ENCODE measurements at regions not wholly inside any gene's neighbourhood (a gene's known extent, or its start where the extent isn't known, plus 50 kb on each side); places are given as distances from the start of the nearest gene placed in this dataset.

DNA sequence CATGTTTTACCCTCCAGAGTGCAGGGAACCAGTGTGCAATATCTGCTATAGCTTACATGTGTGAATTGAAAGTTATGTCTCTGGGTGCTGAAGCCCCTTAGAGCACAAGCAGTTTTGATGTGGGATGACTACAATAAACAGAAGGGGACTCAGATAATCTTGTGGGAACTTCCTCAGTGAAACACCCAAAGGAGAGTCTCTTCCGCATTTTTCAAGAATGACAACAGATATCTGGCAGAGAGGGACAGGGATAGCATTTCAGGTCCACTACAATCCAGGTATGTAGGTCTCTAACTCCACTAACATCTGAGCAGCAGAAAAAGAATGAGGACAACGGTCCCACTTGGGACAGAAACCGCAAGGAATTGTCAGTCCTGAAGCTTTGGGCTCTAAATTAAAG lies 67.6 kb upstream of the PDE4B start:
- TF ChIP-seq, protein P1, sequence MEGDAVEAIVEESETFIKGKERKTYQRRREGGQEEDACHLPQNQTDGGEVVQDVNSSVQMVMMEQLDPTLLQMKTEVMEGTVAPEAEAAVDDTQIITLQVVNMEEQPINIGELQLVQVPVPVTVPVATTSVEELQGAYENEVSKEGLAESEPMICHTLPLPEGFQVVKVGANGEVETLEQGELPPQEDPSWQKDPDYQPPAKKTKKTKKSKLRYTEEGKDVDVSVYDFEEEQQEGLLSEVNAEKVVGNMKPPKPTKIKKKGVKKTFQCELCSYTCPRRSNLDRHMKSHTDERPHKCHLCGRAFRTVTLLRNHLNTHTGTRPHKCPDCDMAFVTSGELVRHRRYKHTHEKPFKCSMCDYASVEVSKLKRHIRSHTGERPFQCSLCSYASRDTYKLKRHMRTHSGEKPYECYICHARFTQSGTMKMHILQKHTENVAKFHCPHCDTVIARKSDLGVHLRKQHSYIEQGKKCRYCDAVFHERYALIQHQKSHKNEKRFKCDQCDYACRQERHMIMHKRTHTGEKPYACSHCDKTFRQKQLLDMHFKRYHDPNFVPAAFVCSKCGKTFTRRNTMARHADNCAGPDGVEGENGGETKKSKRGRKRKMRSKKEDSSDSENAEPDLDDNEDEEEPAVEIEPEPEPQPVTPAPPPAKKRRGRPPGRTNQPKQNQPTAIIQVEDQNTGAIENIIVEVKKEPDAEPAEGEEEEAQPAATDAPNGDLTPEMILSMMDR (IDR thresholded peaks at IDR 0.05; ENCODE audit: unreplicated experiment): no peak
- no peaks in the 10 kb centered on the region for H3K36me3 Mint-ChIP-seq (ENCODE audit: insufficient read depth)
- no peaks in the 10 kb centered on the region for H3K4me1 Mint-ChIP-seq (ENCODE audit: low read depth)
- no peak overlapping the region for H3K27ac Mint-ChIP-seq
- no peak for DNase-seq (ENCODE audit: low spot score, unreplicated experiment)
- no peak overlapping the region for H3K4me3 Mint-ChIP-seq (ENCODE audit: low read depth)
- peaks cover 5% of the 10 kb centered on the region for H3K27me3 Mint-ChIP-seq
- H3K9me3 Mint-ChIP-seq (ENCODE audit: low read depth): no peaks in the 10 kb centered on the region

DNA sequence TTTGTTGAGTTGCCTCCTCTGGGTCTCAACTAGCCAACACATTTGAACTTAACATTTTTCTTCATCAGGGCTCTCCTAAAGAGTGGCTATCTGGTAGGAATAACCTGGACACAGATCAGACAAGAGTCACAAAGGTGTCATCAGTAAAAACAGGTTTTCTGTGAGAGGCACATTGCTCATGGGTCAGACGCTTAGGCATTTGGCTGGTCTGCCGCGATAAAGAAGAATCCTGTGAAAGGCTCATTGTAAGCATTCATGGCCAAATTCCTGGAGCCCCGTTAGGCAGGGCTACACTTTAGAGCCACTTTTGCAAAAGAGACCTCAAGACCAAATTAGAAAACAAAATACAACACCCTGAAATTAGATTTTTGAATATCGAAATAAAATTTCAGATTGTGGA lies 64.2 kb upstream of the PDE4B start:
- H3K36me3 Mint-ChIP-seq (ENCODE audit: insufficient read depth): no peaks in the 10 kb centered on the region
- TF ChIP-seq, protein P1 (IDR thresholded peaks at IDR 0.05; ENCODE audit: unreplicated experiment): no peak
- H3K4me1 Mint-ChIP-seq (ENCODE audit: low read depth): no peaks in the 10 kb centered on the region
- no peak overlapping the region for H3K4me3 Mint-ChIP-seq (ENCODE audit: low read depth)
- no peak overlapping the region for H3K27ac Mint-ChIP-seq
- H3K27me3 Mint-ChIP-seq: peaks cover 5% of the 10 kb centered on the region
- no peaks in the 10 kb centered on the region for H3K9me3 Mint-ChIP-seq (ENCODE audit: low read depth)
- DNase-seq (ENCODE audit: low spot score, unreplicated experiment): no peak

DNA sequence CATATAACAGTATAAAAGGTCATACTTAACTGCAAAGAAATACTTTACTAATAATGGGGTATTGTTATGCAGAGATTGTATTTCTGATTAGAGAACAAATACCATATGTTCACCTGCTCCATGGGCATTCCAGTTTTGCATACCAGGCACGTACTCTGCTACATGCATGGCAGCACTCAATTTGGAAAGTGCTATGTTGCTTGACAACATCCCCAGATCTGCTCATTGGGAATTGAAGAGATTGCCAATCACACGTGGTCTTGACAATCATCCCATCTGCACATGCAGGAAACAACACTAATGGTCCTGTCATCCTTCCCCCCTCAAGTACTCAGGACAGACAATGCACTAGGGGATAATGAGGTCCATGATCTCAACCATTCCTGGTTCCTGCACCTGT lies 63.4 kb upstream of the PDE4B start:
- no peak overlapping the region for H3K27ac Mint-ChIP-seq
- peaks cover 5% of the 10 kb centered on the region for H3K27me3 Mint-ChIP-seq
- no peaks in the 10 kb centered on the region for H3K4me1 Mint-ChIP-seq (ENCODE audit: low read depth)
- TF ChIP-seq, protein P1 (IDR thresholded peaks at IDR 0.05; ENCODE audit: unreplicated experiment): no peak
- DNase-seq (ENCODE audit: low spot score, unreplicated experiment): no peak
- no peaks in the 10 kb centered on the region for H3K9me3 Mint-ChIP-seq (ENCODE audit: low read depth)
- no peaks in the 10 kb centered on the region for H3K36me3 Mint-ChIP-seq (ENCODE audit: insufficient read depth)
- H3K4me3 Mint-ChIP-seq (ENCODE audit: low read depth): no peak overlapping the region

DNA sequence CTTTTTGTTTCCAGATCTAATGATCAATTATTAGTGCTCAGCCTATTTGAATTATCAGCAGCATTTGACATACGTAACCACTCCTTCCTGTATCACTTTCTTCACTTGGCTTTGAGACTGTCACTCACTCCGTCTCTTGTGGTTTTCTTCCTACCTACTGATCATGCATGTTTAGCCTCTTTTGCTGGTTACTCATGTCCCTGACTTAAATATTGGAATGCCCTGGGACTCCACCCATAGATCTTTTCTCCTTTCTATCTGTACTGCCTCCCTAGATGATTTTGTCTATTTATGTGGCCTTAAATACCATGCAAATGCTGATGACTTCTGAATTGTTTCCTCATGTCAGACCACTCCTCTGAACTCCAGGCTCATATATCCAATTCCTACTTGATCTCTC lies 57.7 kb upstream of the PDE4B start:
- no peak for DNase-seq (ENCODE audit: low spot score, unreplicated experiment)
- H3K27me3 Mint-ChIP-seq: no peaks in the 10 kb centered on the region
- H3K9me3 Mint-ChIP-seq (ENCODE audit: low read depth): no peaks in the 10 kb centered on the region
- H3K4me1 Mint-ChIP-seq (ENCODE audit: low read depth): no peaks in the 10 kb centered on the region
- H3K36me3 Mint-ChIP-seq (ENCODE audit: insufficient read depth): no peaks in the 10 kb centered on the region
- no peak overlapping the region for H3K27ac Mint-ChIP-seq
- H3K4me3 Mint-ChIP-seq (ENCODE audit: low read depth): no peak overlapping the region
- TF ChIP-seq, protein P1 (IDR thresholded peaks at IDR 0.05; ENCODE audit: unreplicated experiment): no peak

DNA sequence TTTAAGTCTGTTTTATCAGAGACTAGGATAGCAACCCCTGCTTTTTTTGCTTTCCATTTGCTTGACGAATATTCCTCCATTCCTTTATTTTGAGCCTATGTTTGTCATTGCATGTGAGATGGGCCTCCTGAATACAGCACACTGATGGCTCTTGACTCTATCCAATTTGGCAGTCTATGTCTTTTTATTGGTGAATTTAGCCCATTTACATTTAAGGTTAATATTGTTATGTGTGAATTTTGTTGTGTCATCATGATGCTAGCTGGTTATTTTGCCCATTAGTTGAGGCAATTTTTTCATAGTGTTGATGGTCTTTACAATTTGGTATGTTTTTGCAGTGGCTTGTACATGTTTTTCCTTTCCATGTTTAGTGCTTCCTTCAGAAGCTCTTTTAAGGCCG lies 50.7 kb upstream of the PDE4B start:
- peaks cover 30% of the 10 kb centered on the region for H3K9me3 Mint-ChIP-seq (ENCODE audit: low read depth)

More for the DNA sequence above, 50.7 kb upstream of the PDE4B start:
- no peak overlapping the region for H3K4me3 Mint-ChIP-seq (ENCODE audit: low read depth)
- no peaks in the 10 kb centered on the region for H3K4me1 Mint-ChIP-seq (ENCODE audit: low read depth)
- TF ChIP-seq, protein P1 (IDR thresholded peaks at IDR 0.05; ENCODE audit: unreplicated experiment): no peak
- H3K27me3 Mint-ChIP-seq: no peaks in the 10 kb centered on the region
- DNase-seq (ENCODE audit: low spot score, unreplicated experiment): no peak
- no peaks in the 10 kb centered on the region for H3K36me3 Mint-ChIP-seq (ENCODE audit: insufficient read depth)
- no peak overlapping the region for H3K27ac Mint-ChIP-seq

Measured in progenitor cell of endocrine pancreas (in vitro differentiated cells).